GM23338 (cell line): ENCODE measurements at regions not wholly inside any gene's neighbourhood (a gene's known extent, or its start where the extent isn't known, plus 50 kb on each side); places are given as distances from the start of the nearest gene placed in this dataset.

Source experiments
- CREB1 ChIP-seq: fragments of 250-450 bp; sonication (Bioruptor Pico); IDR thresholded peaks from 2 replicates; pipeline ENCODE4 v1.5.0; 2020; ENCODE audit warnings: low read depth, mild to moderate bottlenecking, moderate library complexity
- ETS1 ChIP-seq: IDR thresholded peaks from 2 replicates; pipeline ENCODE4 v1.6.1; 2016; ENCODE audit warnings: antibody characterized with exemption
- EZH2 ChIP-seq: fragments of 200-600 bp; sonication (generic); IDR thresholded peaks from one replicate; pipeline ENCODE4 v1.8.0; 2017; ENCODE audit warnings: antibody characterized with exemption, mild to moderate bottlenecking, low read depth; ENCODE audit not compliant: unreplicated experiment
- EZH2phosphoT487 ChIP-seq: fragments of 200-600 bp; sonication (generic); IDR thresholded peaks from one replicate; pipeline ENCODE4 v1.8.1; 2018; ENCODE audit warnings: antibody characterized with exemption; ENCODE audit not compliant: unreplicated experiment
- JUNB ChIP-seq: IDR thresholded peaks from one replicate; pipeline ENCODE4 v1.6.1; 2016; ENCODE audit warnings: antibody characterized with exemption; ENCODE audit not compliant: unreplicated experiment
- NANOG ChIP-seq: IDR thresholded peaks from 2 replicates; pipeline ENCODE4 v1.6.1; 2016; ENCODE audit warnings: antibody characterized with exemption, borderline replicate concordance
- STAT1 ChIP-seq: IDR thresholded peaks from one replicate; pipeline ENCODE4 v1.6.1; 2016; ENCODE audit warnings: antibody characterized with exemption; ENCODE audit not compliant: unreplicated experiment
- ZNF114 ChIP-seq: fragments of 250-450 bp; sonication (Bioruptor Pico); IDR thresholded peaks from 2 replicates; pipeline ENCODE4 v1.5.0; 2020; ENCODE audit warnings: mild to moderate bottlenecking, moderate library complexity
- ZNF331 ChIP-seq: fragments of 250-450 bp; sonication (Bioruptor Pico); IDR thresholded peaks from 2 replicates; pipeline ENCODE4 v1.5.0; 2020; ENCODE audit warnings: low read depth, mild to moderate bottlenecking, moderate library complexity
- TF ChIP-seq, protein P1 (sequence below): fragments of 250-450 bp; sonication (Bioruptor Pico); IDR thresholded peaks from 2 replicates; pipeline ENCODE4 v1.5.0; 2020; ENCODE audit warnings: mild to moderate bottlenecking, moderate library complexity
- TF ChIP-seq, protein P2 (sequence below), 2 experiments: fragments of 200-600 bp in 1 of 2; sonication (generic) in 1 of 2; conservative IDR thresholded peaks; 2 replicates each; pipeline versions ENCODE4 v1.5.1 to v1.6.1; 2016 to 2017; ENCODE audit warnings: antibody characterized with exemption in 2 of 2, low read depth in 2 of 2, mild to moderate bottlenecking in 2 of 2, moderate library complexity in 1 of 2

- TF ChIP-seq, protein P1, sequence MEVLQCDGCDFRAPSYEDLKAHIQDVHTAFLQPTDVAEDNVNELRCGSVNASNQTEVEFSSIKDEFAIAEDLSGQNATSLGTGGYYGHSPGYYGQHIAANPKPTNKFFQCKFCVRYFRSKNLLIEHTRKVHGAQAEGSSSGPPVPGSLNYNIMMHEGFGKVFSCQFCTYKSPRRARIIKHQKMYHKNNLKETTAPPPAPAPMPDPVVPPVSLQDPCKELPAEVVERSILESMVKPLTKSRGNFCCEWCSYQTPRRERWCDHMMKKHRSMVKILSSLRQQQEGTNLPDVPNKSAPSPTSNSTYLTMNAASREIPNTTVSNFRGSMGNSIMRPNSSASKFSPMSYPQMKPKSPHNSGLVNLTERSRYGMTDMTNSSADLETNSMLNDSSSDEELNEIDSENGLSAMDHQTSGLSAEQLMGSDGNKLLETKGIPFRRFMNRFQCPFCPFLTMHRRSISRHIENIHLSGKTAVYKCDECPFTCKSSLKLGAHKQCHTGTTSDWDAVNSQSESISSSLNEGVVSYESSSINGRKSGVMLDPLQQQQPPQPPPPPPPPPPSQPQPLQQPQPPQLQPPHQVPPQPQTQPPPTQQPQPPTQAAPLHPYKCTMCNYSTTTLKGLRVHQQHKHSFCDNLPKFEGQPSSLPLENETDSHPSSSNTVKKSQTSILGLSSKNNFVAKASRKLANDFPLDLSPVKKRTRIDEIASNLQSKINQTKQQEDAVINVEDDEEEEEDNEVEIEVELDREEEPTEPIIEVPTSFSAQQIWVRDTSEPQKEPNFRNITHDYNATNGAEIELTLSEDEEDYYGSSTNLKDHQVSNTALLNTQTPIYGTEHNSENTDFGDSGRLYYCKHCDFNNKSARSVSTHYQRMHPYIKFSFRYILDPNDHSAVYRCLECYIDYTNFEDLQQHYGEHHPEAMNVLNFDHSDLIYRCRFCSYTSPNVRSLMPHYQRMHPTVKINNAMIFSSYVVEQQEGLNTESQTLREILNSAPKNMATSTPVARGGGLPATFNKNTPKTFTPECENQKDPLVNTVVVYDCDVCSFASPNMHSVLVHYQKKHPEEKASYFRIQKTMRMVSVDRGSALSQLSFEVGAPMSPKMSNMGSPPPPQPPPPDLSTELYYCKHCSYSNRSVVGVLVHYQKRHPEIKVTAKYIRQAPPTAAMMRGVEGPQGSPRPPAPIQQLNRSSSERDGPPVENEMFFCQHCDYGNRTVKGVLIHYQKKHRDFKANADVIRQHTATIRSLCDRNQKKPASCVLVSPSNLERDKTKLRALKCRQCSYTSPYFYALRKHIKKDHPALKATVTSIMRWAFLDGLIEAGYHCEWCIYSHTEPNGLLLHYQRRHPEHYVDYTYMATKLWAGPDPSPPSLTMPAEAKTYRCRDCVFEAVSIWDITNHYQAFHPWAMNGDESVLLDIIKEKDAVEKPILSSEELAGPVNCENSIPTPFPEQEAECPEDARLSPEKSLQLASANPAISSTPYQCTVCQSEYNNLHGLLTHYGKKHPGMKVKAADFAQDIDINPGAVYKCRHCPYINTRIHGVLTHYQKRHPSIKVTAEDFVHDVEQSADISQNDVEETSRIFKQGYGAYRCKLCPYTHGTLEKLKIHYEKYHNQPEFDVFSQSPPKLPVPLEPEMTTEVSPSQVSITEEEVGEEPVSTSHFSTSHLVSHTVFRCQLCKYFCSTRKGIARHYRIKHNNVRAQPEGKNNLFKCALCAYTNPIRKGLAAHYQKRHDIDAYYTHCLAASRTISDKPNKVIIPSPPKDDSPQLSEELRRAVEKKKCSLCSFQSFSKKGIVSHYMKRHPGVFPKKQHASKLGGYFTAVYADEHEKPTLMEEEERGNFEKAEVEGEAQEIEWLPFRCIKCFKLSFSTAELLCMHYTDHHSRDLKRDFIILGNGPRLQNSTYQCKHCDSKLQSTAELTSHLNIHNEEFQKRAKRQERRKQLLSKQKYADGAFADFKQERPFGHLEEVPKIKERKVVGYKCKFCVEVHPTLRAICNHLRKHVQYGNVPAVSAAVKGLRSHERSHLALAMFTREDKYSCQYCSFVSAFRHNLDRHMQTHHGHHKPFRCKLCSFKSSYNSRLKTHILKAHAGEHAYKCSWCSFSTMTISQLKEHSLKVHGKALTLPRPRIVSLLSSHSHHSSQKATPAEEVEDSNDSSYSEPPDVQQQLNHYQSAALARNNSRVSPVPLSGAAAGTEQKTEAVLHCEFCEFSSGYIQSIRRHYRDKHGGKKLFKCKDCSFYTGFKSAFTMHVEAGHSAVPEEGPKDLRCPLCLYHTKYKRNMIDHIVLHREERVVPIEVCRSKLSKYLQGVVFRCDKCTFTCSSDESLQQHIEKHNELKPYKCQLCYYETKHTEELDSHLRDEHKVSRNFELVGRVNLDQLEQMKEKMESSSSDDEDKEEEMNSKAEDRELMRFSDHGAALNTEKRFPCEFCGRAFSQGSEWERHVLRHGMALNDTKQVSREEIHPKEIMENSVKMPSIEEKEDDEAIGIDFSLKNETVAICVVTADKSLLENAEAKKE (CRISPR knock-in tag) = no peak
- TF ChIP-seq CREB1 (no peak), JUNB (no peak), EZH2 (no peak), ETS1 (no peak), ZNF114 (CRISPR knock-in tag) (no peak), ZNF331 (CRISPR knock-in tag) (no peak), STAT1 (no peak), NANOG (no peak), EZH2phosphoT487 (no peak)
- TF ChIP-seq, protein P2, sequence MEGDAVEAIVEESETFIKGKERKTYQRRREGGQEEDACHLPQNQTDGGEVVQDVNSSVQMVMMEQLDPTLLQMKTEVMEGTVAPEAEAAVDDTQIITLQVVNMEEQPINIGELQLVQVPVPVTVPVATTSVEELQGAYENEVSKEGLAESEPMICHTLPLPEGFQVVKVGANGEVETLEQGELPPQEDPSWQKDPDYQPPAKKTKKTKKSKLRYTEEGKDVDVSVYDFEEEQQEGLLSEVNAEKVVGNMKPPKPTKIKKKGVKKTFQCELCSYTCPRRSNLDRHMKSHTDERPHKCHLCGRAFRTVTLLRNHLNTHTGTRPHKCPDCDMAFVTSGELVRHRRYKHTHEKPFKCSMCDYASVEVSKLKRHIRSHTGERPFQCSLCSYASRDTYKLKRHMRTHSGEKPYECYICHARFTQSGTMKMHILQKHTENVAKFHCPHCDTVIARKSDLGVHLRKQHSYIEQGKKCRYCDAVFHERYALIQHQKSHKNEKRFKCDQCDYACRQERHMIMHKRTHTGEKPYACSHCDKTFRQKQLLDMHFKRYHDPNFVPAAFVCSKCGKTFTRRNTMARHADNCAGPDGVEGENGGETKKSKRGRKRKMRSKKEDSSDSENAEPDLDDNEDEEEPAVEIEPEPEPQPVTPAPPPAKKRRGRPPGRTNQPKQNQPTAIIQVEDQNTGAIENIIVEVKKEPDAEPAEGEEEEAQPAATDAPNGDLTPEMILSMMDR (conservative IDR thresholded peaks at IDR 0.05; ENCODE audit: low read depth in 2 of 2) = no peak
Observed at GRCh38 chr3:66592927-66593625, 92.3 kb upstream of the LRIG1 start (continued).
